ENCODE measurements at regions not wholly inside any gene's neighbourhood (a gene's known extent, or its start where the extent isn't known, plus 50 kb on each side); places are given as distances from the start of the nearest gene placed in this dataset.
A peak's percentile ranks its signal among the peaks of the same experiment; 100 is the strongest.

DNA sequence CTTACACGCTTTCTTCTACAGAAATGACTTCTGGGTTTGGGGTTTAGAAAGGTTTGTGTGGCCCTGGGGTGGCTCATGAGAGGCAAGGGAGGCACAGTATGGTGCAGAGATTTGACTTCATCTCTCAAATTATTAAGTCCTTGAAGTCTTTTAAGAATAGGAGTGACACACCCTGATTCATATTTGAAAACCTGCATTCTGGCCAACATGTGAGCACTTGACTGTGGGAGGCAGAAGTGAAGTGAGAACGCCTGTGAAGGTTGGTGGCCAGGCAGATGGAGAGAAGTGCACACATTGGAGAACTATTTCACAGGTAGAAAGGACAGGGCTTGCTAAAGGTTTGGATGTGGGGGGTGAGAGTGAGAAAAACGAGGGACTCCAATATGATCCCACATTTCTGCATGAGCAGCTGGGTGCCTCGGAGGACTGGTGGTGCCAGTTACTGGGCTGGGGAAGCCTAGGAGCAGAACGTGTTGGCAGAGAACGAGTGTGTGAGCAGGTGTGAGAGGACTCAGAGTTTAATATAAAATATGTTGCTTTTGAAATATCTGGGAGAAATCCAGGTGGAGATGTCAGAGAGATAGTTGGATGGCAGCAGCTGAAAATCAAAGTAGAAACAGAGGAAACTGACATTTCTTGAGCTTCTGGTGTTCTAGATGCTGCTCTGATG lies 240.0 kb upstream of the ADAMTSL1 start:
- intact Hi-C loops (cut with DNase I) = no loop called here
- DNase-seq (ENCODE audit: missing footprints) (no peak), ATAC-seq (no peak)

DNA sequence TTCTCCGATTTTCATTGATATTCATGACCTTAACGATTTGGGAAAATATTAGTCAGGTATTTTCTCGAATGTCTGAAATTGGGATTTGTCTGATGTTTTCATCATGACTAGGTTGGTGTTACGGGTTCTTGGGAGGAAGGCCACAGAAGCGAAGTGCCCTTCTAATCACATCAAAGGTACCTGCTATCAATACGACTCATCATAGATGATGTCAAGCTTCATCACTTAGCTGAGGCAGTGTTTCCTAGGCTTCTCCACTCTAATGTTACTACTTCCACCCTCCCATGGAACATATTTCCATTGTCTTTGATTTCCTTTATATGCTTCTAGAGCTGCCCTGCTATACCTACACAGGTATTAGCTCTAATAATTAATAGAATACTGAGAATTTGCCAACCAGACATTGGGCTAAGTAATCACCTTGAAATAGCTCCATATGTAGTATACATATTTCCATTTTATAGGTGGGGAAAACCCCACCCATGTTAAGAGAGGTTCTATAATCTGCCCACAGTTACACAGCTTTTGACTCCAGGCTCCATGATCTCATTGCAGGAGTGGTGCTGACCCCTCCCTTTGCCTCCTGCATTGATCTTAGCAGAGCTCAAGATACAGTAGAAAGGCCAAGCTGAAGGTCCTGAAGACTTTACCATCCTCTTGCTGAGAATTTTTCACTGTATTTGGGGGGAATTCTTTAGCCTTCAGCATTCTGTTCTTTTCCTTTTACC lies 238.6 kb upstream of the ADAMTSL1 start:
- intact Hi-C loops (cut with DNase I) = no loop called here
- no peak for DNase-seq (ENCODE audit: missing footprints)
- no peak for ATAC-seq

DNA sequence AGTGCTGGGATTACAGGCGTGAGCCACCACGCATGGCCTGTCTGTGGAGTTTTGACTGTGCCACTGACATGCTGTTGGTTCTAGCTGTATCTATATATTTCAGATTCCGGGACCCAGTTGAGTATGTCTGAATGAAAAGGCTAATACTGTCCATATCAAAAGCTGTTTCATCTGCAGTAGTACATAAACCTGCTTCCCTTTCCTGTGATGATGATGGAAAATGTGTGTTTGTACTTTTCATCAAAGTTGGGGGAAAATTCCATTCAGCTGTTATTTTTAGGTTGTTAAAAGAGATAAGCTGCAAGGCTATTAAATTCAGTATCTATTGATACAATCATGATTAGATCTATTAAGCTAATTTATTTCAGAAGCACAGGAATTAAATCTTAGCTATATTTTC lies 237.6 kb upstream of the ADAMTSL1 start:
- ATAC-seq (no peak), DNase-seq (ENCODE audit: missing footprints) (no peak)
- intact Hi-C loops (cut with DNase I) = no loop called here

DNA sequence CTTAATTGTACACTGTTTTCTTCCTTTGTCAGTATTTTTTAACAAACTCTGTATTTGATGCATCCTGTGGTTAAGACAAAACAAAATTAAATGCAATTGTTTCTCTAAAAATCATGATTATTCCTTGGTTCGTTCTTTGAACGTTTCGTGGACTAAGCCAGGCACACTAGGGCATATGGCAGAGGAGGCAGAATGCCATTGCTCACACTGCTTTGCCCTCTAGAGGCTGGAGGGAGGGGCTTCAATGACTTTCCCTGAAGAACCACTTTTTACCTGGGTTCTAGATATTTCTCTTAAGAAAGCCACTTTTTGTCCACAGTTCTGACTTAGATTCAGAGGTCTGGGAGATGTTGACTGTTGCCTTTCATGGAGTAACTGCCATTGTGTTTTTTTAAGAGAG lies 236.2 kb upstream of the ADAMTSL1 start:
- ATAC-seq = no peak
- no peak for DNase-seq (ENCODE audit: missing footprints)
- intact Hi-C loops (cut with DNase I) = no loop called here

DNA sequence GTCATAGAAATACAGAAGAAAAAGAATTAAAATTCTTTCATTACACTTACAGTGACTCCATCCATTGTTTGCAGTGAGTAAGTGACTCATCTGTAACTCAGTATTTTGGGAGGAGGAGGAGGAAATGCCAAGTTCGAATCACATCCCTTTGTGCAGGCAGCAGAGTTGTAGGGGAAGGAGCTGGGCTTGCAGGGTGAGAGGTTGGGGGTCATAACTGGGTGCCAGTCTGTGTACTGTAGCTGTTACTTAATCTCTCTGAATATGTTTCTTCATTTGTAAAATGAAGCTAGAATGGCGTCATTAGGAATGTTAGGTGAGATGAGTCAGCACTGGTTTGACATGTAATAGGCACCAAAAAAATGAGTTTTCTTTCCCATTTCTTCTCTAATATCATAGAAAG lies 235.7 kb upstream of the ADAMTSL1 start:
- intact Hi-C loops (cut with DNase I) = no loop called here
- no peak for DNase-seq (ENCODE audit: missing footprints)
- ATAC-seq = no peak

DNA sequence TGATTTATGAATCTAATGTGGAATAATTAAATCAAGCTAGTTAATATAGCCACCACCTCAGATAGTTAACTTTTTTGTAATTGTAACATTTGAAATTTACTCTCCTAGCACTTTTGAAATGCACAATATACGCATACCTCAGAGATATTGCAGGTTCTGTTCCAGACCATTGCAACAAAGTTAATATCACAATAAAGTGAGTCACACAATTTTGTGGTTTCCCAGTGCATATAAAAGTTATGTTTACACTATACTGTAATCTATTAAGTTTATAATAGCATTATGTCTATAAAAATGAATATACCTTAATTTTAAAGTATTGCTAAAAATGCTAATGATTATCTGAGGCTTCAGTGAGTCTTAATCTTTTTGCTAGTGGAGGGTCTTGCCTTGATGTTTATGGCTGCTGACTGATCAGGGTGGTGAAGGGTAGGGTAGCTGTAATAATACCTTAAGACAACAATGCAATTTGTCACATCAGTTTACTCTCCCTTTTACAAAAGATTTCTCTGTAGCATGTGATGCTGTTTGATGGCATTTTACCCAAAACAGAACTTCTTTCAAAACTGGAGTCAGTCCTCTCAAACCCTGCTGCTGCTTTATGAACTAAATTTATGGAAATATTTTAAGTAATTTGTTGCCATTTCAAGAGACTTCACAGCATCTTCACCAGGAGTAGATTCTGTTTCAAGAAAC lies 235.1 kb upstream of the ADAMTSL1 start:
- DNase-seq (ENCODE audit: missing footprints) (no peak), ATAC-seq (no peak)
- intact Hi-C loops (cut with DNase I) = no loop called here

DNA sequence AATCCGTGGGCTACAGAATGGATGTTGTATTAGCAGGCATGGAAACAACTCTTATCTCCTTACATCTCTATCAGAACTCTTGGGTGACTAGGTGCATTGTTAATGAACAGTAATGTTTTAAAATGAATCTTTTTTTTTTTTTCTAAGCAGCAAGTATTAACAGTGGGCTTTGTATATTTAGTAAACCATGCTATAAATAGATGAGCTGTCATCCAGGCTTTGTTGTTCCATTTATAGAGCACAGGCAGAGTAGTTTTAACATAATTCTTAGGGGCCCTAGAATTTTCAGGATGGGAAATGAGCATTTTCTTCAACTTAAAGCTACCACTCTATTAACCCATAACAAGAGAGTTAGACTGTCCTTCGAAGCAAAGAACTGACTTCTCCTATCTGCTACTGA lies 233.7 kb upstream of the ADAMTSL1 start:
- DNase-seq (ENCODE audit: missing footprints) (no peak), ATAC-seq (no peak)
- intact Hi-C loops (cut with DNase I) = no loop called here

DNA sequence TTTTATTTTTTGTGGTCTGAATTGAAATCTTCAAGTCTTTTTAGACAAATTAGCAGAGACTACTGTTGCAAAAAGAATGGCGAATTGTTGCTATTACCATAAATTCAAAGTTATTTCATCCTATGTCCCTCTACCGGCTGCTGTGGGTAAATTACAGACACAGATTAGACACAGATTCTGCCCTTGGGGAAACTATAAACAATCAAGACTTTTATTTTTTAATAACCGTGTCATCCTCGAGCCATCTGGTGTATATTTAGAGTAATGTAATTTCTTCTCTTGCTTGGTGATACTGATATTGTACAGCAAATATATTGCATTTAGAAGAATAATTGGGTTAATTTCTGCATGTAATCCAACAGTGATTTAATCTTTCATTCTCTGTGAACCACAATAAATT lies 228.0 kb upstream of the ADAMTSL1 start:
- ATAC-seq (no peak), DNase-seq (ENCODE audit: missing footprints) (no peak)
- intact Hi-C loops (cut with DNase I) = no loop called here

DNA sequence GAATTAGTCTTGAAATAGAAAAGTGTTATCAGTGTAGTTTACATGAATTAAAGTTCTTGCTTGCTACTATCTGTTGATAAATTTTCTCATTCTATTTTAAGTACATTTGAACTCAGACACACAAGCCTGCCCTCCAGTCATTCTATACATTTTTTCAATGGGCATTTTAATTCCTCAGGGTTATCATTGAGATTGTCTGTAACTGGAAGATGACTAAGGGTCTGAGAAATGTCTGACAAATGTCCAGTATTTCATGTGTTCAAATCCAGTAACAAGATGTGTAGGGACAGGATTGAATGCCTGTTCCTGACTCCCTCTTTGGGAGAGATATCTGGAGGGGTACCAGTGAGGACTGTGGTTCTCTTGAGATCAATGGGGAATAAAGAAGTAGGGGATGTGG lies 223.9 kb upstream of the ADAMTSL1 start:
- no peak for DNase-seq (ENCODE audit: missing footprints)
- intact Hi-C loops (cut with DNase I) = no loop called here

DNA sequence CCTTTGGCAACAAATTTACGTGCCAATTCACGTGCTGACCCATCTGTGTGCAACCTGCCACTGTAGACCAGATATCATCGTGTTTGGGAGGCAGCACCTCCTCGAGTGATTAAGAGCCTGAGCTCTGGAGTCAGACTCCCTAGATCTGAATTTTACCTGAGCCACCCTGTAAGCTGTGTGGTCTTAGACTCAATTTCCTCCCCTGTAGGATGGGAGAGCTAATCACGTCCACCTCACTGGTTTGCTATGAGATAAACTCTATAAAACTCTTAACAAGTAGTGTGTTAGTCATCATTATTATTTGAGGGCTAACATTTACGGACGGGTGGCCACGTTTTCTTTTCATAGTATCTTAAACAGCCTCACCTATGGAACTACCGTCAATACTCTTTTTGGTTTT lies 220.0 kb upstream of the ADAMTSL1 start:
- intact Hi-C loops (cut with DNase I) = loop anchor here (2.0 kb wide), 1 partner anchor 189 kb away; no protein-coding TSS in a partner anchor
- DNase-seq (ENCODE audit: missing footprints) (no peak), ATAC-seq (no peak)

More for the DNA sequence above, 223.9 kb upstream of the ADAMTSL1 start:
- ATAC-seq = no peak

DNA sequence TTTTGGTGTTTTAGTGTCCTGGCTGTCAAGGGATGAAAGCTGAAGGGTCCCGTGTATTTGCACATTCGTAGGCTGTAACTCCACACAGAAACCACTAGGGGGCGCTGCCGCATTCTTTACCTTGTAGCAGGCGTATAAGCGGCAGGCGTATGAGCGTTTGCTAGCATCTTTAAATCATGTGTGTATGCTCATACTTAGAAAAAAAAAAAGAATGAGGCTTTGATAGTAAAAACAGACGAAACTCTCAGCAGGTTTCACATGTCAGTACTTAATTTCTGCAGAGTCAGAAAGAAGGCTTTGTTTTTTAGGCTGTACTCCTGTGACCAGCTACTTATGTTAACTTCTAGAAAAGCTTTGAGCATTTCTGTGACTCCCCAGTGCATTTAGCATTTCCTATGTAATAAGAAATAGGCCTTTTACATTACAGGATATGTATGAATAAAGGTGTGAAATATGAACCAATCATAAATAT lies 218.8 kb upstream of the ADAMTSL1 start:
- ATAC-seq (peak; percentile 81), DNase-seq (ENCODE audit: missing footprints) (peak; percentile 87)
- intact Hi-C loops (cut with DNase I) = loop anchor here (1.0 to 2.0 kb wide), 2 partner anchors 188 to 774 kb away; no protein-coding TSS in a partner anchor

DNA sequence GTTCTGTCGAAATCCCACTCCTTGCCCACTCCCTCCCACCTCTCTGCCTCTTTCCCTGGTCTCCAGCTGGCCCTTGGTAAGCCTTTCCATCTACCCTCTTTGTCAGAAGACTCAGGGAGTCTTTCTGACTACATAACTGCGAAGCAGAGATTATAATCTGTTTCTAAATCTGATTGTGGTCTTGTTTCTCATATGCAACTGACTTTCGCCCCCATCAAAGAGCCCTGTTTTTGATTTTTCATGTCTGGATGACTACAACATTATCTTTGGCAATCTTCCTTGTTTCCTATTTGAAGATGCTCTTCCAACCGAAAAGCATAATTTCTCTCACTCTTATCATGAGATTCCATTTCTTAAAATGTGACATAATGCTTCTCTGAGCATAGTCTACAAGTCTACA lies 218.2 kb upstream of the ADAMTSL1 start:
- ATAC-seq = no peak
- intact Hi-C loops (cut with DNase I) = loop anchor here (1.0 to 2.0 kb wide), 2 partner anchors 187 to 774 kb away; no protein-coding TSS in a partner anchor
- no peak for DNase-seq (ENCODE audit: missing footprints)

DNA sequence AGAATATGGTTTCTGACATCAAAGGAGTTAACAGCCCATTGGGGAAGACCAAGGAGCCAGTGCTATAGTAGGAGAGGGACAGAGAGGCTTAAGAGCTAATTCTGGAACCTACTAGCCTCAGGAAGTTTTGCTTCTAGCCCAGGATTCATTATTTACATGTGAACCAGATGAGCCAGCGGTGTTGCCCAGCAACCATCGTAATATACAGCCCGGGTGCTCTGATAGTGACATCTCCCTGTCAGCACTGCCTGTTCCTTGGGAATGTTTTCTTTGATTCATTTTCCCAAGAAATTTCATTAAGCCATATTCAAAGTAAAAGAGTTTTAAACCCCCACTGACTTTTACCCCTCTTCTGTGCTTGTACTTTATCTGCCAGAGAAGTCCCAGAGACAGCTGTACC lies 217.4 kb upstream of the ADAMTSL1 start:
- intact Hi-C loops (cut with DNase I) = no loop called here
- no peak for DNase-seq (ENCODE audit: missing footprints)
- peak; percentile 53 for ATAC-seq

DNA sequence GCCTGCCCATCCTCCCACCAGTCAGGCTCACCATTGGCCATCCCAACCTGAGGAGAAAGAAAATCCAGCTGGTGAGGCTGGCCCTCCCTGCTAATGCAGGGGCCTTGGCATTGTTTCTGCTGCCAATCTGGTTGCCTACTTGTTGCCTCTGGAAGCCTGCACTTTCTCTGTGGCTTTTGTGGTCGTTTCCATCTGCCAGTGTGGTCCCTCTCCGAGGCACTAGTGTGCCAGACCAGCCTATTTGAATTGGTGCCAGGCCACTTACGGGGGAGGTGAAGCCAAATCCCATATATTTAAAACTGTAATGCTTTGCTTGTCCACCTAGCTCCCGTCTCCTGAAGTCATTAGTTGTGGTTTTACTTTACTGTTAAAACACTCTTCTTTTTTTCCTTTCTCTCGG lies 213.4 kb upstream of the ADAMTSL1 start:
- intact Hi-C loops (cut with DNase I) = no loop called here
- no peak for DNase-seq (ENCODE audit: missing footprints)
- no peak for ATAC-seq

DNA sequence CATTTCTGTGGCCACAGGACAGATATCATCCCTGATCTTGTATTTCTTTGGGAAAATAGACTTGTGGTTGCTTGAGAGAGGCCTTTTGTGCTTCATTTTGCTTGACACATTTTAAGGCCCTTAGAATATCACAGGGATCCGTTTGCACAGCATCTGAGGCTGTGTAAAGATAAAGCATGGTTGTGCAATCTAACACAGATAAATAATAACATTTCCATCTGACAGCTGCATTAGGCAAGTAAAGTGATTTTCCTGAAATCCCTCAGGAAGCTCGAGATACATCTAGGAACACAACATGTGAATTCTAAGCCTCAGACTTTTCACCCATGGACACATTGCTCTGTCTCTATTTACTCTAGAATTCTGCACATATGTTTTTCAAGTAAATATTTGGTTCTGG lies 212.8 kb upstream of the ADAMTSL1 start:
- intact Hi-C loops (cut with DNase I) = no loop called here
- ATAC-seq (peak; percentile 54), DNase-seq (ENCODE audit: missing footprints) (no peak)

DNA sequence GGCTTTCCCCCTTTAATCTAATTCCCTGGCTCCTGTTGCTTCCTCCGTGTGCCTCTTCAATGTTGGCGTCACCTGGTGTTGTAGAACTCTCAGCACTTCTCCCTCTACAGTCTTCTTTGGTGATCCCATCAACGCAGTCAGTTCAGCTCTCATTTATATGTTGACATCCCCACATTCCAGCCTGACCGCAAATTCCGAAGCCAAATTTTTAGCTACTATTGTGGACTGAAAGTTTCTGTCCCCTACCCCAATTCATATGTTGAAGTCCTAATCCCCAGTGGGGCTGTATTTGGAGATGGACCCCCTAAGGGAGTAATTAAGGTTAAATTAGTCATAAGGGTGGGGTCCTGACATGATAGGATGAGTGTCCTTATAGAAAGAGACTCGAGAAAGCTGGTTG lies 210.6 kb upstream of the ADAMTSL1 start:
- ATAC-seq (no peak), DNase-seq (ENCODE audit: missing footprints) (no peak)
- intact Hi-C loops (cut with DNase I) = no loop called here

DNA sequence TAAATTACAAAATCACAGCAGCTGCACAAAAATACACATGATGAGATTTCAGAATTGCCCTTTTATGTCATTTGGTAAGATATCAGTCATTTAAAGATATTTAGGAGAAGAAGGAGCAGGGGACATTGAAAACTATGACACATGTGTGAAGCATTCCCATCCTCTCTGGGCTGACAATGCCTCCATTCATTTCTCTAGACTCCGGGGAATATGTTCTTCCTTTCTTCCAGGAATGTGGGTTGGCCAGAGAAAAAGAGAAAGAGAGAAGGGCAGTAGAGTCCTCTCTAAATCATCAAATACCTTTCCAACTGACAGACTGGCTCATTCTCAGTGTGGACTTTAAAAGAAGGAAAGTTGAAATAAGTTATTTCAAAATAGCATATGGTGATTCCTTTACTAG lies 205.6 kb upstream of the ADAMTSL1 start:
- intact Hi-C loops (cut with DNase I) = no loop called here
- peak; percentile 84 for ATAC-seq
- DNase-seq (ENCODE audit: missing footprints) = no peak

DNA sequence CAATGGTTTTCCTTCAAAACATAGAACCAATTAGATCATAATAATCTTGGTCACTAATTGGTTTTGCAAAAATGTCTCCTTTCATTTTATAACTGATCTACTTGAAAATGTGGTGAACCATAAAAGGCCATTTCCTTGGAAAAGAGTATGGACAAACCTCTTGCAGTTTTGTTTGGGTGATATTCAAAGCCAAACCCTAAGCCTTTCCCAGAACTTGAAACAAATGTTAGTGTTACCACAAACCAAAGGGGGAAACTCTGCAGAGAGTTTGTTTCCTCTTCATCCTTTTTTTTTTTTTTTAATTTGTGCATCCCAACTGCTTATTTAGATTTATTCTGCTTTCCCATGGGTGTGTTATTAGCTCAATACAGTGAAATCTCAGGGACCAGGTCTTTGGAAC lies 204.4 kb upstream of the ADAMTSL1 start:
- intact Hi-C loops (cut with DNase I) = no loop called here
- DNase-seq (ENCODE audit: missing footprints) (no peak), ATAC-seq (no peak)

DNA sequence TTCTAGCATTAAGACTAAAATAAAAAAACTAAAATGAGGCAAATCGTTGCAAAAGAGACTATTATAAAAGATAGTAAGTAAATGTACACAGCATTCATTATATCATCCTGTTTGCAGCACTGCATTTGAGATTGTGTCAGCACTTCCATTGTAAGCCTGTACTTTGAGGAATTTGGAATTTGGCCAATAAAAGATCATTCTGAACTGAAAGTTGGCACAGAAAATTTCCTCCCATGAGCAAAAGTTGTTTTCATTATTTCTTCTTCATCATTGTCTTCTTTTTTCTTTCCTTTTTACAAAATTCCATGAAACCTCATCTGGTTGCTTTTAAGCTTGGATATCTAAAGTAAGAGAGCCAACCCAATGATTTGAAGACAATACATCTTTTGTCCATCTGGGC lies 199.3 kb upstream of the ADAMTSL1 start:
- ATAC-seq (no peak), DNase-seq (ENCODE audit: missing footprints) (no peak)
- intact Hi-C loops (cut with DNase I) = no loop called here

All from Right ventricle myocardium inferior (tissue), 1 donor.